SH-SY5Y (cell line): ENCODE measurements at regions not wholly inside any gene's neighbourhood (a gene's known extent, or its start where the extent isn't known, plus 50 kb on each side); places are given as distances from the start of the nearest gene placed in this dataset.

Source experiments
- GATA2 ChIP-seq: IDR thresholded peaks from 2 replicates; pipeline ENCODE4 v1.6.1; 2011; ENCODE audit warnings: mild to moderate bottlenecking, low read depth, low read length
- GATA3 ChIP-seq: IDR thresholded peaks from 2 replicates; pipeline ENCODE4 v1.6.1; 2011; ENCODE audit warnings: low read depth, mild to moderate bottlenecking, low read length, moderate library complexity

DNA sequence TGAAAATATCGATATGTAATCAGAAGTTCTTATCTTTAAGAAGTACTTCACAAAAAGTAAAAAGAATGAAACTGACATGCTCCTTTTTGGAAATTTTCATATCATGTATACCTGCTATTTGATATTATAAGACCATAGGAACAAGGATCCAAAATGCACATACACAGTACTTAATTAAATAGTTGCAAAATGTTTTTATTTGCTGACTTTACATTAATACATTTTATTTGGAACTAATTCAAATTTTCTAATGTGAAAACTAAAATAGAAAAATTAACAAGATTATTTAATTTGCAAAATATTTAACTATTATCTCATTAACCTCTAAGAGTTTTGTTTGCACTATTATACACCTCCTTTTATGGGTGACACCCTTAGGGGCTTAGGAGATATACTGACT lies 155.0 kb downstream of the TRAM1L1 start:
- TF ChIP-seq GATA2, result no peak
- no peak for TF ChIP-seq GATA3
